ENCODE measurements at regions not wholly inside any gene's neighbourhood (a gene's known extent, or its start where the extent isn't known, plus 50 kb on each side); places are given as distances from the start of the nearest gene placed in this dataset.

- TF ChIP-seq POLR2A (IDR thresholded peaks at IDR 0.05), result no peak
- TF ChIP-seq CTCF (IDR thresholded peaks at IDR 0.05), result no peak
- 67 to 82% methylated on average over 18 to 20 of the region's 21 CpGs for WGBS, 2 donors
- no peaks in the 10 kb centered on the region for H3K36me3 ChIP-seq (ENCODE audit: low read depth, missing control alignments)
- H3K4me3 ChIP-seq, result no peak overlapping the region
- no peaks in the 10 kb centered on the region for H3K4me1 ChIP-seq
- intact Hi-C loops (cut with DNase I; ENCODE audit: low total_unique reads), result no loop called here
- H3K27ac ChIP-seq, result no peak overlapping the region
- DNase-seq, result no peak
- no peaks in the 10 kb centered on the region for H3K27me3 ChIP-seq
- no peaks in the 10 kb centered on the region for H3K9me3 ChIP-seq
Observed at GRCh38 chr6:167208819-167209576, 51.2 kb upstream of the GPR31 start.

GRCh38 chr6:167209577-167209975 lies 51.8 kb upstream of the GPR31 start:
- WGBS, 2 donors, result 79 to 93% methylated on average over 5 to 9 of the region's 9 CpGs
- H3K9me3 ChIP-seq, result no peaks in the 10 kb centered on the region
- intact Hi-C loops (cut with DNase I; ENCODE audit: low total_unique reads), result no loop called here
- H3K4me3 ChIP-seq, result no peak overlapping the region
- H3K27ac ChIP-seq, result no peak overlapping the region
- TF ChIP-seq POLR2A (IDR thresholded peaks at IDR 0.05), result no peak
- no peak for TF ChIP-seq CTCF (IDR thresholded peaks at IDR 0.05)
- no peaks in the 10 kb centered on the region for H3K36me3 ChIP-seq (ENCODE audit: low read depth, missing control alignments)
- no peaks in the 10 kb centered on the region for H3K4me1 ChIP-seq
- no peak for DNase-seq
- H3K27me3 ChIP-seq, result no peaks in the 10 kb centered on the region

- no peak for TF ChIP-seq POLR2A (IDR thresholded peaks at IDR 0.05)
- no peak for TF ChIP-seq CTCF (IDR thresholded peaks at IDR 0.05)
Observed at GRCh38 chr6:167210375-167211294, 52.9 kb upstream of the GPR31 start.

GRCh38 chr6:167211295-167211648 lies 53.5 kb upstream of the GPR31 start:
- no peak for DNase-seq
- Histone ChIP-seq H3K27ac (no peak overlapping the region), H3K27me3 (no peaks in the 10 kb centered on the region), H3K4me3 (no peak overlapping the region), H3K9me3 (no peaks in the 10 kb centered on the region), H3K4me1 (no peaks in the 10 kb centered on the region), H3K36me3 (ENCODE audit: low read depth, missing control alignments) (no peaks in the 10 kb centered on the region)
- 91 to 97% methylated on average over 1 of the region's 1 CpG for WGBS, 2 donors
- intact Hi-C loops (cut with DNase I; ENCODE audit: low total_unique reads), result no loop called here
- TF ChIP-seq CTCF (IDR thresholded peaks at IDR 0.05) (no peak), POLR2A (IDR thresholded peaks at IDR 0.05) (no peak)

More at GRCh38 chr6:167210375-167211294, 52.9 kb upstream of the GPR31 start:
- Histone ChIP-seq H3K4me1 (no peaks in the 10 kb centered on the region), H3K27me3 (no peaks in the 10 kb centered on the region), H3K9me3 (no peaks in the 10 kb centered on the region), H3K4me3 (no peak overlapping the region), H3K36me3 (ENCODE audit: low read depth, missing control alignments) (no peaks in the 10 kb centered on the region), H3K27ac (no peak overlapping the region)
- DNase-seq, result no peak
- WGBS, 2 donors, result 74 to 79% methylated on average over 12 to 23 of the region's 23 CpGs
- intact Hi-C loops (cut with DNase I; ENCODE audit: low total_unique reads), result no loop called here

Measured in testis (tissue), 2 donors.